ENCODE measurements at regions not wholly inside any gene's neighbourhood (a gene's known extent, or its start where the extent isn't known, plus 50 kb on each side); places are given as distances from the start of the nearest gene placed in this dataset.

DNA sequence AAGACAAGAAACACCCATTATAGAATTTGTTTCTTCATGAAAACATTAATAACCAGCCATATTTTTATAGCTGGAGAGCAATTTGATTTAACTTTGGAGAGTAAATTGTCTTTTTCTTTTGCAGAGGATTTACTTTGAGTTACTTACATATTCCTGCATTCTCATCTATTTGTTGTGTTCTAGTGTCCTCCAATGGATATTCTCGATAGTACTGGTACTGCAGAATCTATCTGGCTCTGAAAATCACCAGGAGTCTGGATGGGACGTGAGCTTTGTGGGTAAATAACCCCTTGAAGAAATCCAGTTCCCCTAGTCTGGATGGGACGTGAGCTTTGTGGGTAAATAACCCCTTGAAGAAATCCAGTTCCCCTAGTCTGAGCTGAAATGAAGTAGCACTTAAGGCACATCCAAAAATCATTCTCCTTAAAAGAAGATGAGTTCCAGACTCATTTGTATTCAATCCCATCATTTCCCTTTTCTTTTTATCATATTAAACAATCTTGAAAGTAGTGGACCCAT, 294.1 kb upstream of the UBE2E2 start:
- DNase-seq (no peak), ATAC-seq (no peak)
- TF ChIP-seq, protein P1, sequence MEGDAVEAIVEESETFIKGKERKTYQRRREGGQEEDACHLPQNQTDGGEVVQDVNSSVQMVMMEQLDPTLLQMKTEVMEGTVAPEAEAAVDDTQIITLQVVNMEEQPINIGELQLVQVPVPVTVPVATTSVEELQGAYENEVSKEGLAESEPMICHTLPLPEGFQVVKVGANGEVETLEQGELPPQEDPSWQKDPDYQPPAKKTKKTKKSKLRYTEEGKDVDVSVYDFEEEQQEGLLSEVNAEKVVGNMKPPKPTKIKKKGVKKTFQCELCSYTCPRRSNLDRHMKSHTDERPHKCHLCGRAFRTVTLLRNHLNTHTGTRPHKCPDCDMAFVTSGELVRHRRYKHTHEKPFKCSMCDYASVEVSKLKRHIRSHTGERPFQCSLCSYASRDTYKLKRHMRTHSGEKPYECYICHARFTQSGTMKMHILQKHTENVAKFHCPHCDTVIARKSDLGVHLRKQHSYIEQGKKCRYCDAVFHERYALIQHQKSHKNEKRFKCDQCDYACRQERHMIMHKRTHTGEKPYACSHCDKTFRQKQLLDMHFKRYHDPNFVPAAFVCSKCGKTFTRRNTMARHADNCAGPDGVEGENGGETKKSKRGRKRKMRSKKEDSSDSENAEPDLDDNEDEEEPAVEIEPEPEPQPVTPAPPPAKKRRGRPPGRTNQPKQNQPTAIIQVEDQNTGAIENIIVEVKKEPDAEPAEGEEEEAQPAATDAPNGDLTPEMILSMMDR (IDR thresholded peaks at IDR 0.05), result no peak
- no peak for TF ChIP-seq POLR2A (IDR thresholded peaks at IDR 0.05)
- Histone ChIP-seq H3K9me3 (no peaks in the 10 kb centered on the region), H3K4me1 (no peaks in the 10 kb centered on the region), H3K36me3 (replicated peaks in 1 of 2; ENCODE audit: insufficient read depth in 1 of 2, low read depth in 2 of 2) (no peaks in the 10 kb centered on the region), H3K27ac (no peak overlapping the region), H3K4me3 (no peak overlapping the region), H3K27me3 (no peaks in the 10 kb centered on the region)
- 30 to 51% methylated on average over 3 of the region's 3 CpGs for WGBS, 2 donors
- intact Hi-C loops (cut with DNase I), result no loop called here

DNA sequence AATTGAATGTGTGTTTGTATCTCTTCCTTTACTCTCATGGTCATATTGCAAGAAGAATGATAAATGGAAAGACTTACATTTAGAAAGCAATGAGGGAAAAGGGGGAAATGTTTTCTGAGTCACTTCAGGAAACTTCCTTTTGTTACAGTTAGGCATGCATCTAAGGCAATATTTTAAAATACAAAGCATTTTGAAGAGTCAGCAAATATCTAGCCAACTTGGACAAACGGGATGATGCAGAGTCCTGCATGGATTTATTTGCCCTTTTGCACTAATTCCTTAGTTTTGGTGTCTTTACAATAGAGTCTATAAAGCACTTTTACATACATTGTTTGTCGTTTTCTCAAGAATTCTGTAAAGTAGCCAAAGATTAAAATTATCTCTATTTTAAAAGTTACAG, 286.2 kb upstream of the UBE2E2 start:
- no peak for TF ChIP-seq POLR2A (IDR thresholded peaks at IDR 0.05)
- no peak for ATAC-seq
- Histone ChIP-seq H3K27ac (no peak overlapping the region), H3K27me3 (no peaks in the 10 kb centered on the region), H3K4me3 (no peak overlapping the region), H3K4me1 (no peaks in the 10 kb centered on the region), H3K9me3 (no peaks in the 10 kb centered on the region), H3K36me3 (replicated peaks in 1 of 2; ENCODE audit: insufficient read depth in 1 of 2, low read depth in 2 of 2) (no peaks in the 10 kb centered on the region)
- intact Hi-C loops (cut with DNase I), result no loop called here
- DNase-seq, result no peak
- WGBS, 2 donors, result 50 to 51% methylated on average over 2 of the region's 2 CpGs

DNA sequence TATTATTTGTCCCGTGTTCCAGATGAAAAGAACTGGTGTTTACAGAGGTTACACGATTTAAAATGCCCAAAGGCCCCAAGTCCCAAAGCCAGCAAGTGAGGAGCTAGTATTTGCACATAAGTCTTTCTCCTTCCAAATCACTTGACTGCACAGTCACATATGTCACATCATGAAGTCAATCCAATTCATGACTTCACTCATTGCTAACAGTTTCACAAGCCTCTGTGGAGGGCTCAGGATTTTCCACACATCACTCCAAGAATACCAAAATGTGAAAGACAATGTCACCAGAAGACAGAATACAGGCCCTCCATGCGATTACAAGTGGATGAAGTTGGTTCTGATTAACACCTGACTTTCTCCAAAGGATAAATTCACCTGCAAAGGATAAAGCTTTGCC, 283.1 kb upstream of the UBE2E2 start:
- intact Hi-C loops (cut with DNase I), result no loop called here
- DNase-seq, result no peak
- Histone ChIP-seq H3K27ac (no peak overlapping the region), H3K4me1 (no peaks in the 10 kb centered on the region), H3K27me3 (no peaks in the 10 kb centered on the region), H3K9me3 (no peaks in the 10 kb centered on the region), H3K36me3 (replicated peaks in 1 of 2; ENCODE audit: insufficient read depth in 1 of 2, low read depth in 2 of 2) (no peaks in the 10 kb centered on the region), H3K4me3 (no peak overlapping the region)
- TF ChIP-seq, protein P1 (IDR thresholded peaks at IDR 0.05), result no peak
- no peak for TF ChIP-seq POLR2A (IDR thresholded peaks at IDR 0.05)
- no peak for ATAC-seq
- WGBS, 2 donors, result 61 to 73% methylated on average over 3 of the region's 3 CpGs

DNA sequence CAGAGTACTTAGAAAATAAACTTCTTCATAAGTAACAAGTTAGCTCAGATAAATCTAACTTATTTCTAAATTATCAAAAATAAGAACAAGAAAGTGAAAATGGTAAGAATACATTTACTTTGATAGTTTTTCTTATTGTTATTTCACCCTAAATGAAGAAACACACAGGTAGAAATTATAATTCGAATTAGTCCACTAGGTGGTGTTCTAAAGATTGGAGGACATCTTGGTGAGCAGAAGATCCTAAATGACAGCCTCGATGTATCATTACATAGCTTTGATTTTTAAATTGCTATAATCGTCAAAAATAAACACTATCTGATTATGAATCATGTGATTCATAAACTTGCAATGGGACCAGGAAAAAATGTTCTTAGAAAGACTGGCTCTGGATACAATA, 280.8 kb upstream of the UBE2E2 start:
- ATAC-seq, result no peak
- intact Hi-C loops (cut with DNase I), result no loop called here
- H3K36me3 ChIP-seq (replicated peaks in 1 of 2; ENCODE audit: insufficient read depth in 1 of 2, low read depth in 2 of 2), result no peaks in the 10 kb centered on the region

DNA sequence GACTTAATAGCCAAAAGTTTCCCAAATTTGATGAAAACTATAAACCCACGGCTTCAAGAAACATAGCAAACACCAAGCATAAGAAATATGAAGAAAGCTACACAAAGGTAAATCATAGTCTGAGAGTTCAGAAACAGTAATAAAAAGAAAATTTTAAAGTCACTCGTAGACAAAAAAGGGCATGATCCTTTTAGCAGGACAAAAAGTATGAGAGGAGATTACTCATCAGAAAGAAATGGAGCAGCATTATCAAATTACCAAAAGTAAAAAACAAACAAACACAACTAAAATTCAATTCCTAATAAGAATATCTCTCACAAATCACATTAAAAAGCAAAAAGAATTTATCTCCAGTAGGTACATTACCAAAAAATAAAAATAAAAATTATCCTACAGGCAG, 279.4 kb upstream of the UBE2E2 start:
- Histone ChIP-seq H3K27ac (no peak overlapping the region), H3K4me3 (no peak overlapping the region), H3K9me3 (no peaks in the 10 kb centered on the region), H3K36me3 (replicated peaks in 1 of 2; ENCODE audit: insufficient read depth in 1 of 2, low read depth in 2 of 2) (no peaks in the 10 kb centered on the region), H3K27me3 (no peaks in the 10 kb centered on the region), H3K4me1 (peaks cover 6% of the 10 kb centered on the region)
- intact Hi-C loops (cut with DNase I), result no loop called here
- no peak for TF ChIP-seq POLR2A (IDR thresholded peaks at IDR 0.05)
- TF ChIP-seq, protein P1 (IDR thresholded peaks at IDR 0.05), result no peak
- WGBS, 2 donors, result 58 to 63% methylated on average over 2 of the region's 2 CpGs
- ATAC-seq, result no peak
- DNase-seq, result no peak

More for the DNA sequence above, 280.8 kb upstream of the UBE2E2 start:
- Histone ChIP-seq H3K9me3 (no peaks in the 10 kb centered on the region), H3K27me3 (no peaks in the 10 kb centered on the region), H3K4me3 (no peak overlapping the region), H3K27ac (no peak overlapping the region), H3K4me1 (no peaks in the 10 kb centered on the region)
- 25 to 26% methylated on average over 3 of the region's 3 CpGs for WGBS, 2 donors
- DNase-seq, result no peak
- no peak for TF ChIP-seq POLR2A (IDR thresholded peaks at IDR 0.05)
- TF ChIP-seq, protein P1 (IDR thresholded peaks at IDR 0.05), result peak in 2 of 7 experiments; percentile 5 to 6
